ENCODE measurements at regions not wholly inside any gene's neighbourhood (a gene's known extent, or its start where the extent isn't known, plus 50 kb on each side); places are given as distances from the start of the nearest gene placed in this dataset.

- Histone ChIP-seq H3K9me3 (ENCODE audit: control insufficient read depth, insufficient read depth, low read length) (no peaks in the 10 kb centered on the region; the same call in 1 of the 2 replicates), H3K27me3 (ENCODE audit: control insufficient read depth, insufficient read depth, low read length) (no peaks in the 10 kb centered on the region), H3K27ac (ENCODE audit: low read length) (no peak overlapping the region), H3K4me1 (ENCODE audit: control insufficient read depth, insufficient read depth, low read length) (no peaks in the 10 kb centered on the region), H3K4me3 (ENCODE audit: low read length) (no peak overlapping the region), H3K36me3 (ENCODE audit: control insufficient read depth, insufficient read depth, low read length) (no peaks in the 10 kb centered on the region)
- no peak for DNase-seq (ENCODE audit: low read depth, low spot score)
- WGBS (ENCODE audit: insufficient coverage, insufficient read length): no CpG with 5 or more reads among the region's 6 CpGs
Observed at GRCh38 chr2:181165199-181165868, 184.9 kb downstream of the UBE2E3 start.

- Histone ChIP-seq H3K36me3 (ENCODE audit: control insufficient read depth, insufficient read depth, low read length) (no peaks in the 10 kb centered on the region), H3K4me1 (ENCODE audit: control insufficient read depth, insufficient read depth, low read length) (peaks cover 1% of the 10 kb centered on the region; the same call in 1 of the 2 replicates), H3K9me3 (ENCODE audit: control insufficient read depth, insufficient read depth, low read length) (no peaks in the 10 kb centered on the region; the same call in 1 of the 2 replicates), H3K4me3 (ENCODE audit: low read length) (no peak overlapping the region), H3K27me3 (ENCODE audit: control insufficient read depth, insufficient read depth, low read length) (no peaks in the 10 kb centered on the region), H3K27ac (ENCODE audit: low read length) (no peak overlapping the region)
- DNase-seq (ENCODE audit: low read depth, low spot score): no peak
- WGBS (ENCODE audit: insufficient coverage, insufficient read length): no CpG with 5 or more reads among the region's 1 CpG
Observed at GRCh38 chr2:181169503-181169902, 189.1 kb downstream of the UBE2E3 start.

GRCh38 chr2:181170256-181170655 lies 189.9 kb downstream of the UBE2E3 start:
- DNase-seq (ENCODE audit: low read depth, low spot score): no peak
- no CpG with 5 or more reads among the region's 2 CpGs for WGBS (ENCODE audit: insufficient coverage, insufficient read length)
- no peaks in the 10 kb centered on the region for H3K36me3 ChIP-seq (ENCODE audit: control insufficient read depth, insufficient read depth, low read length)
- no peaks in the 10 kb centered on the region for H3K27me3 ChIP-seq (ENCODE audit: control insufficient read depth, insufficient read depth, low read length)
- H3K27ac ChIP-seq (ENCODE audit: low read length): no peak overlapping the region
- no peaks in the 10 kb centered on the region; the same call in 1 of the 2 replicates for H3K9me3 ChIP-seq (ENCODE audit: control insufficient read depth, insufficient read depth, low read length)
- H3K4me1 ChIP-seq (ENCODE audit: control insufficient read depth, insufficient read depth, low read length): peaks cover 1% of the 10 kb centered on the region; the same call in 1 of the 2 replicates
- no peak overlapping the region for H3K4me3 ChIP-seq (ENCODE audit: low read length)

- no peak for DNase-seq (ENCODE audit: low read depth, low spot score)
- peaks cover 1% of the 10 kb centered on the region; the same call in 1 of the 2 replicates for H3K4me1 ChIP-seq (ENCODE audit: control insufficient read depth, insufficient read depth, low read length)
- no CpG with 5 or more reads among the region's 3 CpGs for WGBS (ENCODE audit: insufficient coverage, insufficient read length)
- H3K36me3 ChIP-seq (ENCODE audit: control insufficient read depth, insufficient read depth, low read length): no peaks in the 10 kb centered on the region
- H3K9me3 ChIP-seq (ENCODE audit: control insufficient read depth, insufficient read depth, low read length): no peaks in the 10 kb centered on the region
- no peak overlapping the region for H3K4me3 ChIP-seq (ENCODE audit: low read length)
- no peak overlapping the region for H3K27ac ChIP-seq (ENCODE audit: low read length)
- H3K27me3 ChIP-seq (ENCODE audit: control insufficient read depth, insufficient read depth, low read length): no peaks in the 10 kb centered on the region
Observed at GRCh38 chr2:181172676-181173075, 192.3 kb downstream of the UBE2E3 start.

GRCh38 chr2:181174611-181175580 lies 194.5 kb downstream of the UBE2E3 start:
- Histone ChIP-seq H3K4me1 (ENCODE audit: control insufficient read depth, insufficient read depth, low read length) (peaks cover 1% of the 10 kb centered on the region; the same call in 1 of the 2 replicates), H3K27ac (ENCODE audit: low read length) (no peak overlapping the region), H3K36me3 (ENCODE audit: control insufficient read depth, insufficient read depth, low read length) (no peaks in the 10 kb centered on the region), H3K9me3 (ENCODE audit: control insufficient read depth, insufficient read depth, low read length) (no peaks in the 10 kb centered on the region), H3K4me3 (ENCODE audit: low read length) (no peak overlapping the region), H3K27me3 (ENCODE audit: control insufficient read depth, insufficient read depth, low read length) (no peaks in the 10 kb centered on the region)
- WGBS (ENCODE audit: insufficient coverage, insufficient read length): no CpG with 5 or more reads among the region's 5 CpGs
- no peak for DNase-seq (ENCODE audit: low read depth, low spot score)

- no peaks in the 10 kb centered on the region for H3K36me3 ChIP-seq (ENCODE audit: control insufficient read depth, insufficient read depth, low read length)
- no peaks in the 10 kb centered on the region for H3K4me1 ChIP-seq (ENCODE audit: control insufficient read depth, insufficient read depth, low read length)
- no peaks in the 10 kb centered on the region for H3K27me3 ChIP-seq (ENCODE audit: control insufficient read depth, insufficient read depth, low read length)
- no CpG with 5 or more reads among the region's 1 CpG for WGBS (ENCODE audit: insufficient coverage, insufficient read length)
- no peak overlapping the region for H3K27ac ChIP-seq (ENCODE audit: low read length)
- no peak overlapping the region for H3K4me3 ChIP-seq (ENCODE audit: low read length)
- DNase-seq (ENCODE audit: low read depth, low spot score): no peak
- H3K9me3 ChIP-seq (ENCODE audit: control insufficient read depth, insufficient read depth, low read length): no peaks in the 10 kb centered on the region
Observed at GRCh38 chr2:181176540-181176939, 196.1 kb downstream of the UBE2E3 start.

- DNase-seq (ENCODE audit: low read depth, low spot score): no peak
- Histone ChIP-seq H3K27ac (ENCODE audit: low read length) (no peak overlapping the region), H3K4me1 (ENCODE audit: control insufficient read depth, insufficient read depth, low read length) (no peaks in the 10 kb centered on the region), H3K9me3 (ENCODE audit: control insufficient read depth, insufficient read depth, low read length) (no peaks in the 10 kb centered on the region), H3K36me3 (ENCODE audit: control insufficient read depth, insufficient read depth, low read length) (no peaks in the 10 kb centered on the region), H3K4me3 (ENCODE audit: low read length) (no peak overlapping the region), H3K27me3 (ENCODE audit: control insufficient read depth, insufficient read depth, low read length) (no peaks in the 10 kb centered on the region)
Observed at GRCh38 chr2:181177376-181177775, 197.0 kb downstream of the UBE2E3 start.

- no peak for DNase-seq (ENCODE audit: low read depth, low spot score)
- no peak overlapping the region for H3K27ac ChIP-seq (ENCODE audit: low read length)
- H3K9me3 ChIP-seq (ENCODE audit: control insufficient read depth, insufficient read depth, low read length): no peaks in the 10 kb centered on the region
- no peaks in the 10 kb centered on the region for H3K36me3 ChIP-seq (ENCODE audit: control insufficient read depth, insufficient read depth, low read length)
- H3K27me3 ChIP-seq (ENCODE audit: control insufficient read depth, insufficient read depth, low read length): no peaks in the 10 kb centered on the region
- H3K4me3 ChIP-seq (ENCODE audit: low read length): no peak overlapping the region
- no peaks in the 10 kb centered on the region for H3K4me1 ChIP-seq (ENCODE audit: control insufficient read depth, insufficient read depth, low read length)
Observed at GRCh38 chr2:181178130-181178529, 197.7 kb downstream of the UBE2E3 start.

GRCh38 chr2:181178823-181179412 lies 198.5 kb downstream of the UBE2E3 start:
- Histone ChIP-seq H3K27ac (ENCODE audit: low read length) (no peak overlapping the region), H3K27me3 (ENCODE audit: control insufficient read depth, insufficient read depth, low read length) (no peaks in the 10 kb centered on the region), H3K4me1 (ENCODE audit: control insufficient read depth, insufficient read depth, low read length) (no peaks in the 10 kb centered on the region), H3K4me3 (ENCODE audit: low read length) (no peak overlapping the region), H3K9me3 (ENCODE audit: control insufficient read depth, insufficient read depth, low read length) (no peaks in the 10 kb centered on the region), H3K36me3 (ENCODE audit: control insufficient read depth, insufficient read depth, low read length) (no peaks in the 10 kb centered on the region)
- peak; percentile 33 for DNase-seq (ENCODE audit: low read depth, low spot score)
- WGBS (ENCODE audit: insufficient coverage, insufficient read length): no CpG with 5 or more reads among the region's 2 CpGs

GRCh38 chr2:181183878-181184542 lies 203.6 kb downstream of the UBE2E3 start:
- no peak overlapping the region for H3K27ac ChIP-seq (ENCODE audit: low read length)
- no peaks in the 10 kb centered on the region for H3K27me3 ChIP-seq (ENCODE audit: control insufficient read depth, insufficient read depth, low read length)
- no peaks in the 10 kb centered on the region for H3K36me3 ChIP-seq (ENCODE audit: control insufficient read depth, insufficient read depth, low read length)
- no peak for DNase-seq (ENCODE audit: low read depth, low spot score)
- no peaks in the 10 kb centered on the region for H3K9me3 ChIP-seq (ENCODE audit: control insufficient read depth, insufficient read depth, low read length)
- no peak overlapping the region for H3K4me3 ChIP-seq (ENCODE audit: low read length)
- H3K4me1 ChIP-seq (ENCODE audit: control insufficient read depth, insufficient read depth, low read length): no peaks in the 10 kb centered on the region
- no CpG with 5 or more reads among the region's 4 CpGs for WGBS (ENCODE audit: insufficient coverage, insufficient read length)

Measured in iPS DF 6.9 (cell line).